Stimulated activated CD8-positive, alpha-beta memory T cell treated with anti-CD3 and anti-CD28 coated beads, Interleukin-15, amount 100 ng/mL, for 24 hours (primary cell): ENCODE measurements at regions not wholly inside any gene's neighbourhood (a gene's known extent, or its start where the extent isn't known, plus 50 kb on each side); places are given as distances from the start of the nearest gene placed in this dataset.

Source experiments
- DNase-seq: peaks from one replicate; pipeline ENCODE4 v3.0.0-alpha.2; 2020; ENCODE audit warnings: low read depth

DNA sequence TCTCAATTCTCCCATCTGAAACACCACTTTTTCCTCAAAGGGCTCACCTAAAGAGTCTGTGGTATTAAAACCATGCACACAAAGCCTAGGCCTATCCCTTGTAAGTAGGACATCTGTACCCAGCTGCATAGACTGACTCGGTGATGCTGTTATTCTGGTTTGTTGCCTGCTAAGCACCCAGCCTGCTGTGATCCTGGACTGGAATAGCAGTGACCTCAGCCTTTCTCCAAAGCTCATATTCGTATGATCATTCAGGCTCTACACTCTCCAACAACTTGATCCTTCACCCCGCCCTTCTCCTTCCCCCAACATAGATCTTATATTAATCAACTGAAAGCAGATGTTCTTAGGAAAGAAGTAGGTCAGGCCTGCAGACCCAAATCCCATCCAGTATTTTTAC is 81.4 kb upstream of the WWC1 start:
- DNase-seq = no peak

DNA sequence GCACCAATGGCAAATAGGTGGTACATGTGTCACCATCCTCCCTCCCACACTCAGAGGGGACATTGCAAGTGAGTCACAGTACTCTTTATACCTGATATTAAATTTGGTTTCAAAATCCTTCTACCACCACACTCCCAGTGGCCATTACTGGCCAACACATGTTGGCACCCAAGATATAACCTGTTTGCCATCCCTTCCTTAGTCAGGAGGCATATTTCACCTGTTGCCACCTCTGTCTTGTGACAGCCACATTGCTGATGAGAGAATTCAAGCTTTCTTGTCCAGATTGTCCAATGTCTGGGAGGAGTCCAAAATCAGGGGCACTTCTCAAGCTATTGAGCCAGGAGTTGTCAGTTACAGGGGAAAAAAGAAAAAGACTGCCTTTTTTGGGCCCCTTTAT is 80.2 kb upstream of the WWC1 start:
- no peak for DNase-seq

DNA sequence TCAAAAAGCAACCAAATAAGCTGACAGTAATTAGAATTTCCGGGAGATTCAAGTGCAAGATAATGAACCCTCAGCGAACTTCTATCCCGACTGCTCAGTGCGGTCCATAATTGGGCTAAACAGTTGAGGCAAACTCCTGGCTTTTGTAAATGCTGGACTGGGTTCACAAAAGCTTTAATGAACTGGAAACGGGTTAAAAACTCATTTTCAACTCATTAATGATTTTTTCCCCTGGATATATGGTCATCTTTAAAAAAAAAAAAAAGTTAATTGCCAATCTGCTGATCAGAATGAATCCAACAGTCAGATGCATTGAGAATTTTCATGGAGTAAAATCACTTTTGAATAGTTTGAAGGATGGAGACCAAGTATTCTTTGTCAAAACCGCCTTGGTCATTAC is 79.5 kb upstream of the WWC1 start:
- no peak for DNase-seq

DNA sequence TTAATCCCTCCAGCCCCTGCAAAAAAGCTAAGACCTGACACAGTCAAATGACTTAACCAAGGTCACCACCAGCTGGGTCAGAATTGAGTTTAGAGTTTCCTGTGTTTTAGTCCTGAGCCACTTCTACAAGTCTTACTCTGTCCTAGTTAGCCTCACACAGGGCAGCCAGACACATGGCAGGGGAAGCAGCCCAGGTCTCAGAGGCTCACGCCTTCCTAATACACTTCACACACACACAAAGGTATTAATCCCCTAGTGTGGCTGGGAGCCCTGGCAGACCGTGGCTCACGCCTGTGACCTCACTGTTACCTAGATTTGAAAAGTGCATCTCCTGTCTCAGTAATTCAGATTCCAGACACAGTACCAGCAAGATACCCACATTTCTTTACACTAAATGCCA is 77.4 kb upstream of the WWC1 start:
- DNase-seq = no peak

DNA sequence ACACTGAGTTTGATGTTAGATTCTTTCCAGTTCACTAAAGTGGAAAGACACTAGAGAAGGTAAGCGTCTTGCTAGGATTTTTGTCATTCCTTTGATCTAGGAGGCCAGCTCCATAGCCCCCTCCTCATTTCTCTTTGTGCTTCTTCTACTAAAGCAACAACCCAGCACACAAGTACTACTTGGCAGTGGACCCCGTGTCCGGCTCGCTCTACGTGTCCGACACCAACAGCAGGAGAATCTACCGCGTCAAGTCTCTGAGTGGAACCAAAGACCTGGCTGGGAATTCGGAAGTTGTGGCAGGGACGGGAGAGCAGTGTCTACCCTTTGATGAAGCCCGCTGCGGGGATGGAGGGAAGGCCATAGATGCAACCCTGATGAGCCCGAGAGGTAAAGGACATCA is 76.6 kb upstream of the WWC1 start:
- no peak for DNase-seq

DNA sequence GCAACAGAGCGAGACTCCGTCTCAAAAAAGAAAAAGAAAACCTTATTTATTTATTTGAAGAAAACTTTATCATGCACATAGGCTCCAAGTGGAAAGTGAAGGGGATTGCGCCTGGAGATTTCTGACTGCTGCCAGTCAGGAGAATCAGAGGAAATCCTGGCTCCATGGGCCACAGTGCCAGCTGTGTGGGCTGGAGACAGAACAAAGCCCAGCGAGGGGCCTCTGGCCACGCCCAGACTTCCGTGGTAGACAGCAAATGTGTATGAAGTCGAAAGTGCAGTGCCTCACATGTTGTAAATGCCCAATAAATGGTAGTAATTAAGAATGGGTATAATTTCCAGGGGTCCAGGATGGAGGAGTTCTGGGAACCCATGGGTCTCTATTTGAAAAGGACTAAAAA is 75.8 kb upstream of the WWC1 start:
- no peak for DNase-seq

DNA sequence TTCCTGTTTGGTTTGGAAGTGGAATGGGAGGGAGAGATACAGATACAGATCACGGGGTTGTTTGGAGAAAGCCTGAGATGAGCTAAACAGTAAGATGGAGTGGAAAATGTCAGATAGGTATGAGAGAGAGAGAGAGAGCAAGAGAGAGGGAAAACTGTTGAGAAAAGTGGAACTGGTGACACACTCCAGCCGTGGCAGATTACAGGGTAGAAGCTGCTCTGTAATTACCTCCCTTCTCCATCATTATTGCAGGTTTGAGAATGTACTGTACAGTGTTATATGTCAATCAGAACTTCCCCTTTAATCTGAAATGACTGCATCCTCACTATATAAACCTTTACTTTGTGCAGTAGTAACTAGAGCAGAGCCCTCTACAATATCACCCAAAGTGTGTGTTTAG is 74.5 kb upstream of the WWC1 start:
- no peak for DNase-seq

DNA sequence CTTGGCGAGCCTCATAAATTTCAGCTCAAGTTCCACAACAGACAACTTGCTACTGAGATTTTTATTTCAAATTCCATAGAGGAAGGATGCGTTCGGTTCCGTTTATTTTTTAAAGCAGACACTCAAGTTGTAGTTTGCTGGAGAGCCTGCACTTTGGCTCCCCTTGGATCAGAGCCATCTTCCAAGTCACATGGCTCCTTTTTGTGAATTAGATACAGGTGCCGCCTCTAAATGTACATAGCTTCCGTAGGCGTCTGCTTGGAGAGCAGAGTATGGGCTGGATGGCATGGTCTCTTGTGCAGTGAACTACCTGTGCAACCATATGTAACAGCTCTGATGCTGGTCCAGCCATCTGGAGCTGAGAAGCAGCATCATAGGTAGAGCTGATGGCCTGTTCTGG is 73.9 kb upstream of the WWC1 start:
- DNase-seq = no peak

DNA sequence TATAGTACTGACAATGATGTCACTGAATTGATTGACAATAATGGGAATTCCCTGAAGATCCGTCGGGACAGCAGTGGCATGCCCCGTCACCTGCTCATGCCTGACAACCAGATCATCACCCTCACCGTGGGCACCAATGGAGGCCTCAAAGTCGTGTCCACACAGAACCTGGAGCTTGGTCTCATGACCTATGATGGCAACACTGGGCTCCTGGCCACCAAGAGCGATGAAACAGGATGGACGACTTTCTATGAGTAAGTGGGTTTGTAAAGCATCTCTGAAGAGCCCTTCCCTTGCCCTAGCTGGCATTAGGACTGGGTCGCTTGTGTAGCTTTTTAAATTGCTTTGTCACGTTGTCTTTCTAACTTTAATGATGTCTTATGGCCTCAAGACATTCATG is 72.7 kb upstream of the WWC1 start:
- DNase-seq = no peak

DNA sequence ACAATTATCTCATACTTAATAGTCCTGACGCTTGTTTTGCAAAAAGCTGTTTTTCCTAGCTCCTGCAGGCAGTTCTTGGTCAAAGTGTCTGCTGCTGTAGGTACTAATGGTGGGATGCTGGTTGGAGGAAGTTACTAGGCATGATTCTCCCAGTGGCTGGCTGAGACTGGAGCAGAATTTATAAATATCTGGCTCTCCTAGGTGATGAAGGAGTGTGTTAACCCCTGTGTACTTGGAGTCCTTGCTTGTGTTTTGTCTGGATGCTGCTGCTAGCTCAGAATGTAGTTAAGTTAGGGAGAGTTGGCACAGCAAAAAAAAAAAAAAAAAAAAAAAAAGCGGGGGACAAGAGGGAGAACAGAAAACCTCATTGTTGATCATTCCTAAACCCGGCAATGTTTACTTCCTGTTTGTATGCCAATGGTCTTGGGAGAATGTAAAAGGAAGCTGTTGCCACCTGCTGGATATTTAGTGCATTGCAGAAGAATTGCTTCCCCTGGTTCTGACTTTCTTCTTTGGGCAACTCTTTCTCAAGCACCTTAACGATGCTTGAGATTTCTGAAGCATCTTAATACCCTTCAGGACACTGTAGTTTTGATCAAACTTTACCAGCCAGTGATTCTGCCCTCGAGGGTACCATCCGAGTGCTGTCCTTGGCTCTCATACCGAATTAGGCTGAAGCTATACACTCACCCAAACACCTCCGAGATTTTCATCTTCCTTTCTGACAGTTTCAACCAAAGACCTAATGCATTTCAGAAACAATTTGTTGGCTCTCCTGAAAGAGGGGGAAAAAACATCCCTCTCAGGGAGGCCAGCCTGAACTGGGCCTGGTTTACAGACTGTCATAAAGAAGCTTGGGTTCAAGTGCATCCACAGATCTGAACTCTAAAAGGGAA is 71.7 kb upstream of the WWC1 start:
- DNase-seq = no peak

DNA sequence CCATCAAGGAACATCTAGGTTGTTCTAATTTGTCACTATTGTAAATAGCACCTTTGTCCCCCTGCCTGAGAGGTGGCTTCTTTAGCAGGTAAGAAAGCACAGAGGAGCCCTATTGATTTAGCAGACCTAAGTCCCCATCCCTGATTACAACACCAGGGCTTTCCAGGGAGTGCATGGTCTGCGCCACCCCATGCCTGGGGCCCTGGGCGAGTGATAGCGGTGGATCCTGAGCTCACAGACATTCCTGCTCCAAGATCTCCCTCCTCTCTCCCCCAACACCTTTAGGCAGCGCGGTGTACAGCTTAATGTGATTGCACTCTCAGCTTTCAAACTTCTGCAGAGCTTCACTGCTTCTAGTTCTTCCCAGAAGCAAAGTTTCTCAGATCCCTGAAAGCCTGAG is 67.4 kb upstream of the WWC1 start:
- DNase-seq = no peak

DNA sequence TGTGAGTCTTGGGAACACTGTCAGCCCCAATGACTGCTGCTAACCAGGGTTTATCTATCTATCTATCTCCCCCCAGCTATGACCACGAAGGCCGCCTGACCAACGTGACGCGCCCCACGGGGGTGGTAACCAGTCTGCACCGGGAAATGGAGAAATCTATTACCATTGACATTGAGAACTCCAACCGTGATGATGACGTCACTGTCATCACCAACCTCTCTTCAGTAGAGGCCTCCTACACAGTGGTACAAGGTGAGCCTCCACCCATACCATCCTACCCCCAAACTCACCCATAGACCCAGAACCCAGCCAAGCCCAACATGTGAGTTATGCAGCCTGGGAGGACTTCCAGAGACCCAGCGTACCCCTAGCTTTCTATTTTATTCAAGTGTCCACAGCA is 65.4 kb upstream of the WWC1 start:
- no peak for DNase-seq

DNA sequence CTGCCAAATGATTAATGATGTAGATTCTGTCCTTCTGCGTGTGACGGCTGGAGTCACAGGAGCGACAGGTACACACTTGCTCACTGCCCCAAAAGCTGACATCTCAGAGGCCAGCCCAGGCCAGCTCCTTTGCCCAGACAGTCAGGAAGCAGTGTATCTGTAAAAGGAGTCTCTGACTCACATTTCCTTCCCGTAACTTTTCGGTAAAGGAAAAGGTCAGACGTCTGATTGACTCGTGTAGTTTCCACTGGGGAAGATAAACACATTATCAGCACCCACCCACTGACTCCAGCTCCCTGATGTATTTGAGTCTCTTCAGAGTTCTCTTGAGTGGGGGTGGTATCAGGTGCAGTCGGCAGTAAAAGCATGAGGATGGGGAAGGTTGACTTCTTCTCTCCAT is 64.4 kb upstream of the WWC1 start:
- DNase-seq = no peak

DNA sequence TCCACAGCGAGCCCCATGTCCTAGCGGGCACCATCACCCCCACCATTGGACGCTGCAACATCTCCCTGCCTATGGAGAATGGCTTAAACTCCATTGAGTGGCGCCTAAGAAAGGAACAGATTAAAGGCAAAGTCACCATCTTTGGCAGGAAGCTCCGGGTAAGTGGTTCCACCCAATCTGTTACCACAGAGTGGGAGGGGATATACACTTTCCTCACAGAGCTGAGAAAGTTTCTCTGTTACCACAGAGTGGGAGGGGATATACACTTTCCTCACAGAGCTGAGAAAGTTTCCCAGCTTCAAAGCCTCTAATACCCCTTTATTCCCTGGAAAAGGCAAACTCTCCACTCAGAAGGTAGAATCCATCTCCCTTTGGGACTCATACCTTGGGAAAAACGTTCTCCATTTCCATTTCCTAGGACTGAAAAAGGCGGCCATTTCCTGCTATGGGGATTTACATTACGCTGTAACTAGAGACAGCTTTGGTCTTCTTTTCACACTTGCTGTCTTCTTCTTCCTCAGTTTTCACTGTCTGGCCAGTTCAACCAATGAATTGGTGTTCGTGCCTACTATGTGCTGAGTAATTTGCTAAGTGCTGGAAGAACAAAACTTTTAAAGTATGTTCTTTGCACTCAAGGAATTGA is 63.4 kb upstream of the WWC1 start:
- no peak for DNase-seq

DNA sequence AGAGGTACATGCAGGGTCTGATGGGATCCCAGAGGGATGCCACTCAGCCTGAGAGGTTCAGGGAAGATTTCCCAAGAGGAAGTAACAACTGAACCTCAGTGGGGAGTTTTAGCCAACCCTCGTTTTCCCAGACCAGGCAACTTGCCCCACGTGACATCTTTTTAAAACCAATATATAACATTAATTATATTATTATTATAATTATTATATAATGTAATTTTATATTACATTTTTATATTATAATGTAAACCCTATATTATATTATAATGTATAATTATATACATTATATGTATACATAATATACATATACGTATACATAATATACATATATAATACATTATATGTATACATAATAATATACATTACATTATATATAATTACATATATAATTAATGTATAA is 62.8 kb upstream of the WWC1 start:
- no peak for DNase-seq

DNA sequence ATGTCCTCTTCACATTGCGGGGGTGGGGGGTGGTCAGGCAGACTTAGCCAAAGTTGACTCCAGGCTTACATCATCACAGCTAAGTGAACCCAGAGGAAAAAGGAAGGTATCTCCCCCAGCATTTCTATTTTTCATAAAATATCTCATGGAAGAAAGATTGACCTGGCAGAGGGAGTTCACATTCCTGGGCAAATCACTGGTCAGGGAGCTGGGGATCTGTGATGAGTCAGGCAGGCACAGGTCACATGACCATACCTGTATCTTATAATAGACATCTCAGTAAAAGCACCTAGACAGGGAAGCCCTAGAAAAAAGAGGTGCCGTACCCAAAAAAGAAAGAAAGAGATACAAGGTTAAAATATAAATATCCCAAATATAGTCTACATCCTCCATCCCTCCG is 57.3 kb upstream of the WWC1 start:
- DNase-seq = no peak

DNA sequence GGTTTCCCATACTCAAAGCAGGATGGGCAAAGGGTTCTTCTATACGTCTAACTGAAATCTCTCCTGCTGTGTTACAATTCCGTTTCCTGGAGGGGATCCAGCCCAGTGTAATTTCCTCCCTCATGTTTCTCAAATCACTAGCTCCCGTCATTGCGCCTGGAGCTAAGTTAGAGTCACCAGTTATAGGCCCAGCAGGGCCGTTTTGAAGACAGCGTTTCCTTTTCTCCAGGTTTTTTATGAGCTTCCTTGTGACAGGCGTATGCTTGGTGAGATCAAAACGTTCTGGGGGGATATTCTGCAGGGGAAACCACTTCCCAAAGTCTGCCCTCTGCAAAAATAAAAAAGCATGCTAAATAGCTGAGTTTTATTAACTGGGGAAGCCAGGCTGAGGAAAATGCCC is 53.0 kb upstream of the WWC1 start:
- no peak for DNase-seq

DNA sequence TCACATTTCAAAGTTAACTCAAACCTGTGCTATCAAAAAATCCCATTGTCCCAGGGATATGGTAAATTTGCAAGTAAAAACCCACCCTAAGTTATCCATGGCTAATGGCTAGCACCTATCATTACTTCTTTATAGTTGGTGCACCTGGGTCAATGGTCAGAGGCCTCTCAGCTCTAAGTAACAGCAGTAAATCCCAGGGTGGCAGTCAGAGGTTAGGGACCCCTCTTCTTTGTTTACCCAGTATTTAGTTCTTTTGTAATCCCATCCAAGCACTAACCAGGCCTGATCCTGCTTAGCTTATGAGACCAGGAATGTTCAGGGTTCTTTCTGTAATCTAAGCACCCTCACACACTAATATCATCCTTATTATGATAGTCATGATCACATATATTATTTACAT is 52.1 kb upstream of the WWC1 start:
- no peak for DNase-seq
